GM10266 (cell line): ENCODE measurements at regions not wholly inside any gene's neighbourhood (a gene's known extent, or its start where the extent isn't known, plus 50 kb on each side); places are given as distances from the start of the nearest gene placed in this dataset.

ENCODE experiments used
- DNase-seq: peaks from one replicate; pipeline ENCODE4 v3.0.0; 2012; ENCODE audit errors: extremely low spot score
- CTCF ChIP-seq: IDR thresholded peaks from 2 replicates; pipeline ENCODE4 v1.5.1; 2012; ENCODE audit warnings: mild to moderate bottlenecking, low read depth; ENCODE audit not compliant: control insufficient read depth, insufficient read depth; ENCODE audit errors: missing control alignments

- DNase-seq: no peak
- no peak for TF ChIP-seq CTCF
Measured at GRCh38 chr14:85293612-85294234, 236.2 kb upstream of the FLRT2 start.

GRCh38 chr14:85295318-85295717, 234.6 kb upstream of the FLRT2 start:
- no peak for DNase-seq
- TF ChIP-seq CTCF: no peak

- no peak for TF ChIP-seq CTCF
- DNase-seq: no peak
Measured at GRCh38 chr14:85296456-85297210, 233.3 kb upstream of the FLRT2 start.

GRCh38 chr14:85300107-85300506, 229.8 kb upstream of the FLRT2 start:
- DNase-seq: no peak
- no peak for TF ChIP-seq CTCF

GRCh38 chr14:85301506-85301905, 228.4 kb upstream of the FLRT2 start:
- TF ChIP-seq CTCF: no peak
- no peak for DNase-seq

GRCh38 chr14:85306024-85306423, 223.9 kb upstream of the FLRT2 start:
- no peak for DNase-seq
- no peak for TF ChIP-seq CTCF
